HepG2 (cell line): ENCODE measurements at regions not wholly inside any gene's neighbourhood (a gene's known extent, or its start where the extent isn't known, plus 50 kb on each side); places are given as distances from the start of the nearest gene placed in this dataset.

Source experiments
- ATAC-seq: fragments of 200-7000 bp; cut with Tn5 transposase; 3 replicates; pipeline ENCODE4 v1.9.1; 2020; ENCODE audit warnings: mild to moderate bottlenecking, moderate library complexity
- BruUV-seq: library from RNA; stranded (reverse); fragments of 400-500 nt; replicated peaks from 2 replicates; lab custom pipeline; 2021; lab: Mats Ljungman, UMichigan
- CTCF ChIA-PET: fragments of 300-600 bp; formaldehyde crosslinking; extraction: SDS; loops from one replicate; lab custom pipeline; 2021; ENCODE audit warnings: low total read pairs, inconsistent platforms, low intra/inter-chr PET ratio; lab: Yijun Ruan, JAX
- POLR2A ChIA-PET: fragments of 350-600 bp; sonication (Branson Sonifier 250); formaldehyde crosslinking; loops from one replicate; lab custom pipeline; 2020; ENCODE audit warnings: antibody characterized with exemption, inconsistent platforms; lab: Yijun Ruan, JAX
- DNase-seq: peaks from one replicate; pipeline ENCODE4 v3.0.0-alpha.2; 2015; ENCODE audit warnings: low spot score
- FAIRE-seq: peaks from 3 replicates; lab custom pipeline; 2011; peaks lifted over from hg19 to GRCh38; lab: Jason Lieb, UNC
- H2AFZ ChIP-seq: one replicate; pipeline ENCODE4 v1.6.1; 2011; ENCODE audit warnings: low read length, inconsistent platforms
- H3K27ac ChIP-seq: fragments of 300-600 bp; 3 replicates; pipeline ENCODE4 v1.8.0; 2011; ENCODE audit warnings: mixed run types, mild to moderate bottlenecking, mixed read lengths, low read length, inconsistent platforms; ENCODE audit not compliant: insufficient read depth; ENCODE audit errors: extremely low read length
- H3K27me3 ChIP-seq, 2 experiments: fragments of 200-600 bp in 1 of 2; 2 replicates in 1 of 2; 3 replicates in 1 of 2; pipeline versions ENCODE4 v1.6.0 to v1.8.0; 2011; ENCODE audit warnings: low read length in 2 of 2, mild to moderate bottlenecking in 2 of 2, moderate library complexity in 2 of 2, inconsistent platforms in 1 of 2; ENCODE audit not compliant: insufficient read depth in 2 of 2, control insufficient read depth in 1 of 2
- H3K36me3 ChIP-seq, 2 experiments: fragments of 200-600 bp in 1 of 2; replicated peaks in 1 of 2; 2 replicates in 1 of 2; 3 replicates in 1 of 2; pipeline versions ENCODE4 v1.5.1 to v1.8.0; 2011; ENCODE audit warnings: low read length in 2 of 2, inconsistent platforms in 1 of 2; ENCODE audit not compliant: insufficient read depth in 2 of 2, control insufficient read depth in 1 of 2
- H3K4me1 ChIP-seq: 2 replicates; pipeline ENCODE4 v1.5.1; 2012; ENCODE audit warnings: low read length, inconsistent platforms; ENCODE audit not compliant: insufficient read depth
- H3K4me2 ChIP-seq: 2 replicates; pipeline ENCODE4 v1.6.0; 2011; ENCODE audit warnings: low read depth, low read length, inconsistent platforms
- H3K4me3 ChIP-seq, 3 experiments: fragments of 200-600 bp in 1 of 3; sonication (generic), shearing (Covaris generic) in 1 of 3; replicated peaks in 1 of 3; 2 replicates each; pipeline ENCODE4 v1.5.1; 2011 to 2016; ENCODE audit warnings: low read length in 3 of 3, inconsistent platforms in 2 of 3, low read depth in 2 of 3, mild to moderate bottlenecking in 2 of 3, control low read depth in 1 of 3, mixed read lengths in 1 of 3; ENCODE audit not compliant: insufficient read depth in 1 of 3
- H3K79me2 ChIP-seq: one replicate; pipeline ENCODE4 v1.6.1; 2011; ENCODE audit warnings: low read length, inconsistent platforms; ENCODE audit not compliant: insufficient read depth
- H3K9ac ChIP-seq: 2 replicates; pipeline ENCODE4 v1.6.0; 2011; ENCODE audit warnings: mild to moderate bottlenecking, low read depth, low read length, inconsistent platforms; ENCODE audit not compliant: insufficient read depth
- H3K9me3 ChIP-seq: 2 replicates; pipeline ENCODE4 v1.5.1; 2012; ENCODE audit warnings: mild to moderate bottlenecking, low read length
- H4K20me1 ChIP-seq: 2 replicates; pipeline ENCODE4 v1.6.0; 2011; ENCODE audit warnings: inconsistent platforms, mild to moderate bottlenecking, low read length, moderate library complexity; ENCODE audit not compliant: insufficient read depth
- FOXO1 ChIP-seq: sonication (generic); formaldehyde crosslinking; IDR thresholded peaks from 2 replicates; pipeline ENCODE4 v1.4.0; 2020; ENCODE audit warnings: missing genetic modification reagents
- SKIL ChIP-seq: sonication (generic); formaldehyde crosslinking; IDR thresholded peaks from 2 replicates; pipeline ENCODE4 v1.8.0; 2022; ENCODE audit warnings: missing genetic modification reagents, mild to moderate bottlenecking, moderate library complexity, borderline replicate concordance
- ZBTB34 ChIP-seq: sonication (generic); formaldehyde crosslinking; IDR thresholded peaks from 2 replicates; pipeline ENCODE4 v1.8.0; 2022; ENCODE audit warnings: mild to moderate bottlenecking, missing genetic modification reagents
- ZNF614 ChIP-seq: IDR thresholded peaks from 2 replicates; pipeline ENCODE4 v1.6.1; 2018; ENCODE audit warnings: missing biosample characterization, missing genetic modification reagents, inconsistent platforms, borderline replicate concordance
- WGBS: methylation state at CpG from one replicate; pipeline ENCODE4 v1.1.6; 2017; ENCODE audit warnings: low lambda C conversion rate; 5-methylcytosine and 5-hydroxymethylcytosine counted together
- in situ Hi-C: cut with HindIII; loops from 2 replicates; pipeline ENCODE4 v1.10.0; 2017; ENCODE audit warnings: low pct_unique_long_range_greater_than_20kb; ENCODE audit not compliant: extremely low pct_ligation_motif_present
- intact Hi-C: fragments of 100-400 bp; cut with micrococcal nuclease; formaldehyde crosslinking; loops from one replicate; pipeline ENCODE4 v1.10.0; 2022; ENCODE audit not compliant: unreplicated experiment
- TF ChIP-seq, protein P1 (sequence below): IDR thresholded peaks from 2 replicates; pipeline ENCODE4 v1.6.1; 2016; ENCODE audit warnings: low read depth

DNA sequence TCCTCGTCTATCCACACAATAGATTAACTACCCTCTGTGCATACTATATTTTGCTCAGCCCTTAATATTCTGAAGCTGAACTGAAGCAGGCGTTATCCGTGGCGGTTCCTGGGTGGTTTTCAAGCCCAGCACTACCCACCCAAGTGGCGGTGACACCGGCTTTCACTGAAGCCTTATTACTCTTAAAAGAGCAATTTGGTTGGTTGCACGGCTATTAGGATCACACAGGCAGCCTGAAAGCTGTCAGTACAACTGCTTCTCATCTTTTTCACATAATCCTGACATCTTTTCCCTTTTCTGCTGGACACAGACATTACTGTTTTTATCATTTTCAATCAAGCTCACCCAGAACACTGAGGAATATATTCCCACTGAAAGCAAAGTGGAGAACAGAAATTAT lies 525.3 kb upstream of the ZNF717 start:
- H3K4me2 ChIP-seq, result no peak overlapping the region
- POLR2A ChIA-PET, result no interaction called here
- TF ChIP-seq SKIL (CRISPR knock-in tag) (no peak), ZBTB34 (CRISPR knock-in tag) (no peak), ZNF614 (no peak), FOXO1 (no peak)
- TF ChIP-seq, protein P1, sequence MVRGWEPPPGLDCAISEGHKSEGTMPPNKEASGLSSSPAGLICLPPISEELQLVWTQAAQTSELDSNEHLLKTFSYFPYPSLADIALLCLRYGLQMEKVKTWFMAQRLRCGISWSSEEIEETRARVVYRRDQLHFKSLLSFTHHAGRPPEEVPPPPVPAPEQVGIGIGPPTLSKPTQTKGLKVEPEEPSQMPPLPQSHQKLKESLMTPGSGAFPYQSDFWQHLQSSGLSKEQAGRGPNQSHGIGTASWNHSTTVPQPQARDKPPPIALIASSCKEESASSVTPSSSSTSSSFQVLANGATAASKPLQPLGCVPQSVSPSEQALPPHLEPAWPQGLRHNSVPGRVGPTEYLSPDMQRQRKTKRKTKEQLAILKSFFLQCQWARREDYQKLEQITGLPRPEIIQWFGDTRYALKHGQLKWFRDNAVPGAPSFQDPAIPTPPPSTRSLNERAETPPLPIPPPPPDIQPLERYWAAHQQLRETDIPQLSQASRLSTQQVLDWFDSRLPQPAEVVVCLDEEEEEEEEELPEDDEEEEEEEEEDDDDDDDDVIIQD (CRISPR knock-in tag), result no peak
- ATAC-seq (no peak), DNase-seq (no peak), FAIRE-seq (no peak)
- H3K27me3 ChIP-seq, result no peaks in the 10 kb centered on the region; a peak in 1 of 5 replicates
- H3K27ac ChIP-seq, result no peak overlapping the region
- H3K36me3 ChIP-seq, result no peaks in the 10 kb centered on the region
- H3K4me1 ChIP-seq, result no peaks in the 10 kb centered on the region
- H3K79me2 ChIP-seq, result no peaks in the 10 kb centered on the region
- H3K9ac ChIP-seq, result no peak overlapping the region
- no peak overlapping the region for H2AFZ ChIP-seq
- H4K20me1 ChIP-seq, result no peaks in the 10 kb centered on the region
- no TSS peak for BruUV-seq
- no peaks in the 10 kb centered on the region for H3K9me3 ChIP-seq
- CTCF ChIA-PET, result no interaction called here
- in situ Hi-C loops, result no loop called here
- WGBS, result 15% methylated on average over 7 of the region's 7 CpGs
- intact Hi-C loops, result no loop called here
- no peak overlapping the region for H3K4me3 ChIP-seq
